HG03558 (cell line): ENCODE measurements at regions not wholly inside any gene's neighbourhood (a gene's known extent, or its start where the extent isn't known, plus 50 kb on each side); places are given as distances from the start of the nearest gene placed in this dataset.

Experiments
- ATAC-seq: cut with Tn5 transposase; IDR thresholded peaks from one replicate; pipeline ENCODE4 v1.9.1; 2021; ENCODE audit warnings: moderate number of reproducible peaks; ENCODE audit not compliant: unreplicated experiment; ENCODE audit errors: extremely low read depth

GRCh38 chr5:13480834-13481233 lies 463.7 kb downstream of the DNAH5 start:
- no peak for ATAC-seq

- ATAC-seq: no peak
Measured at GRCh38 chr5:13478831-13479465, 465.5 kb downstream of the DNAH5 start.

GRCh38 chr5:13477118-13477737 lies 467.3 kb downstream of the DNAH5 start:
- ATAC-seq: no peak

- no peak for ATAC-seq
Measured at GRCh38 chr5:13472842-13473241, 471.6 kb downstream of the DNAH5 start.

GRCh38 chr5:13470975-13471374 lies 473.5 kb downstream of the DNAH5 start:
- ATAC-seq: no peak

- ATAC-seq: no peak
Measured at GRCh38 chr5:13470263-13470662, 474.2 kb downstream of the DNAH5 start.

- no peak for ATAC-seq
Measured at GRCh38 chr5:13464532-13465193, 479.8 kb downstream of the DNAH5 start.

GRCh38 chr5:13460587-13460986 lies 483.9 kb downstream of the DNAH5 start:
- no peak for ATAC-seq

- ATAC-seq: no peak
Measured at GRCh38 chr5:13454050-13454449, 490.4 kb downstream of the DNAH5 start.

- ATAC-seq: no peak
Measured at GRCh38 chr5:13448843-13449242, 495.6 kb downstream of the DNAH5 start.

- ATAC-seq: no peak
Measured at GRCh38 chr5:13439430-13439829, 505.1 kb downstream of the DNAH5 start.

- ATAC-seq: no peak
Measured at GRCh38 chr5:13427827-13428557, 516.5 kb downstream of the DNAH5 start.

GRCh38 chr5:13412040-13412595 lies 532.4 kb downstream of the DNAH5 start:
- ATAC-seq: no peak

- ATAC-seq: no peak
Measured at GRCh38 chr5:13408616-13409015, 535.9 kb downstream of the DNAH5 start.

- no peak for ATAC-seq
Measured at GRCh38 chr5:13403351-13403750, 541.1 kb downstream of the DNAH5 start.

- no peak for ATAC-seq
Measured at GRCh38 chr5:13385066-13385465, 559.4 kb downstream of the DNAH5 start.

- no peak for ATAC-seq
Measured at GRCh38 chr5:13382232-13382631, 562.3 kb downstream of the DNAH5 start.

- ATAC-seq: no peak
Measured at GRCh38 chr5:13378091-13378490, 566.4 kb downstream of the DNAH5 start.

GRCh38 chr5:13359344-13359743 lies 585.1 kb downstream of the DNAH5 start:
- ATAC-seq: no peak

GRCh38 chr5:13358342-13358741 lies 586.1 kb downstream of the DNAH5 start:
- ATAC-seq: no peak

GRCh38 chr5:13357929-13358328 lies 586.6 kb downstream of the DNAH5 start:
- no peak for ATAC-seq
